HG03469 (cell line): ENCODE measurements at regions not wholly inside any gene's neighbourhood (a gene's known extent, or its start where the extent isn't known, plus 50 kb on each side); places are given as distances from the start of the nearest gene placed in this dataset.

Source experiments
- ATAC-seq: cut with Tn5 transposase; IDR thresholded peaks from one replicate; pipeline ENCODE4 v1.9.1; 2021; ENCODE audit warnings: mild to moderate bottlenecking, moderate library complexity, moderate number of reproducible peaks; ENCODE audit not compliant: unreplicated experiment

DNA sequence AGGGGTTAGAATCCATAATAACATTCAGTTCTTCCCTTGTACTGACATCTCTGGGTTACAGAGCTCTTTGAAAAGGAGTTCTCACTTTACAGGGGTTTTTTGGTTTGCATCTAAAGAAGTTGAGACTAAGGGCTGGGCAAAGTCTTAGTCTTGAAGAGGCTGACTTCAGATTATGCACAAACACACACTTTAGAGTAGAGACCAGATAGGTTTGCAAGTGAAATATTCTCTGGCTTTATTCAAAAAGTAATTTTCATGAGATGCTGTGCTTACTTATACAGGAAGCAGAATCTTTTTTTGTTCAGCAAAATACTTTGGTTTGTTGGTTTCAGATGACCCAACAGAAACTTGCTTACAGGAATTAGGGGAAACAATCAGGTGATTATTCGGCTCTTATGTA is 410.9 kb upstream of the LRRTM1 start:
- no peak for ATAC-seq

DNA sequence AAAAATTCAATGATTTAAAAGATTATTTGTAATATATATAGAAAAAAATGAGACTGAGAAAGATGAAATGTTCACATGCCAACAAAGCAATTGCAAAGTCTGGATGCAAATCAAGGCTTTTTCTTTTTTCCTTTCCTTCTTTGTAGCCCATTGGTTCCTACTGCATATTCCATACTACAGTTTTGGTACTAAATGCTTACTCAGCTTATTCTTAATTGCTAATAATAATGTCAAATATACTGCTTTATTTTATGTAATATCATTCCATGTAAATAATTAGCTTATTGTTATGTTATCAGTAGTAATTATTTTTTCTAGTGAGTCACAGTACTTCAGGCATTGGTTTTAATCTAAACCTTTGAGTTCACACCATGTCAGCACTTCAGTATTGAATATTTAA is 407.4 kb upstream of the LRRTM1 start:
- no peak for ATAC-seq

DNA sequence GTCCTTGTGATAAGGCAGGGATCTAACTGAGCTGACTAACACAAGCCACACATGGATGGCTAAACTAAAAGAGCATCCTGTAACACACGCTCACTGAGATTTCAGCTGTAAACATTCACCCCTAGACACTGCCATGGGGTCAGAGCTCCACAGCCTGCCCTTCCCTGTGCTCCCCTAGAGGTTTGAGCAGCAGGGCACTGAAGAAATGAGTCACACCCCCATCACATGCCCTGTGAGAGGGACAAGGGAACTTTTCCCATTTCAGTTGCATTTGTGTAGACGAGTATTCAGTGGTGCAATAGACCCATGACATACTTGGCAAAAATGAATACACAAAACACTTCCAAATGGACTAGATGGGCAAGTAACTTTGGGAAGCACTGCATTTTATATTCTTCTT is 402.4 kb upstream of the LRRTM1 start:
- ATAC-seq, result no peak

DNA sequence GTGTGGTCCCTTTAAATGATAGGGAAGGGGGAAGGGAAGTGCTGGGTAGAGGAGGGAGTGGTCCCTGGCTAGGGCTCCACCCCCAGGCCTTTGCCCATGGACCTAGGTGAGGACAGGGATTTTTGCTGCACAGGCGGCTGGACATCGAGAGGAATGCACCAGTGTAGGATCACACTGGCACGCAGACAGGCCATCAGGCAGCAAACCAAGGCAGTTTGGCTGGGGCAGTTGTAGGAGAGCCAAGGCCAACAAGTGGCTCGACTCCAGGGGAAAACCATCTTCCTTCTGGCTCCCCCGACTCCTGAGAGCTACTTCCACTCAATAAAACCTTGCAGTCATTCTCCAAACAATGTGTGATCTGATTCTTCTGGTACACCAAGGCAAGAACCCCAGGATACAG is 402.0 kb upstream of the LRRTM1 start:
- ATAC-seq, result no peak

DNA sequence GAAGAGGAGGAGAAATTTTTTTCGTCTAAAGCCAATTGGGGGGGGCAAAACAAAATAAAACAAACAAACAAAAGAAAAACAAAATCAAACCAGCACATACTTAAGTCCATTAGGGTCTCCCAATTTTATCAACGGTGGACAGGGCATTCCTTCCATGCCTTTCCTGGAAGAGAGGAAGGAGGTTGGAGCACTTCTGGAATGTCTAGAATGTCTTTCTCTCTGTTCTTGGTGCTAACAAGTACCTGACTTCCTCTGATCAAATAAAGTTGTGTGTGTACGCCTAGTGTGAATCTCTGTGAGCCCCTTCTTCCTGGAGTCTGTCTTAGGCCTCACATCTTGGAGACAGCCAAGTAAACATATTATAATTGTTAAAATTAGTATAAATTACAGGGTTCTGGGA is 399.0 kb upstream of the LRRTM1 start:
- ATAC-seq, result no peak

DNA sequence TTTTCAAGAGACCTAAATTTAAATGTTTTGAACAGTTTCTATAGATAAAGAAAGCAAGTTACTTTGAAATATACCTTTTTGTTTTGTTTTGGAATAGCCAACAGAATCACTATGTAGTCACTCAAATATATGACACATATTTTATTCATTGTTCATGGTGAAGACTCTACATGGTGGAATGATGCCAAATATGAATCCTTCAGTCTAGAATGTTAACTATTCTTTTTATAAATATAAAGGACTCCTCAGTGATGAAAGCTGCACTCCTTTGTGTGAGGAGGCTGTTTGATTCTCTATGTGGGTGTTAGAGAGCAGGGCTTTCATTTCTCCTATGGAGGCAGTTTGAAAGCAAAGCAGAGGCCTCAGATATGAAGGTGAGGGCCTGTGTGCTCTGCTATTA is 396.4 kb upstream of the LRRTM1 start:
- ATAC-seq, result no peak
